B cell (primary cell): ENCODE measurements at regions not wholly inside any gene's neighbourhood (a gene's known extent, or its start where the extent isn't known, plus 50 kb on each side); places are given as distances from the start of the nearest gene placed in this dataset.

Experiments
- CTCF ChIP-seq: fragments of 200-600 bp; IDR thresholded peaks from one replicate; pipeline ENCODE4 v1.8.0; 2022; ENCODE audit warnings: antibody characterized with exemption, mild to moderate bottlenecking
- EZH2 ChIP-seq: IDR thresholded peaks from 2 replicates; pipeline ENCODE4 v1.6.1; 2012; ENCODE audit warnings: borderline replicate concordance, low read depth, mild to moderate bottlenecking, moderate library complexity, low read length; ENCODE audit not compliant: insufficient read depth, poor library complexity, severe bottlenecking

- TF ChIP-seq CTCF (no peak), EZH2 (no peak)
Observed at GRCh38 chr12:25301798-25302197, 51.1 kb upstream of the KRAS start.
